ENCODE measurements at regions not wholly inside any gene's neighbourhood (a gene's known extent, or its start where the extent isn't known, plus 50 kb on each side); places are given as distances from the start of the nearest gene placed in this dataset.
"Not testable (repeated sequence)": the region's sequence is repeated elsewhere in the genome, so short reads cannot be mapped to it uniquely, and the experiment has no call there.

DNA sequence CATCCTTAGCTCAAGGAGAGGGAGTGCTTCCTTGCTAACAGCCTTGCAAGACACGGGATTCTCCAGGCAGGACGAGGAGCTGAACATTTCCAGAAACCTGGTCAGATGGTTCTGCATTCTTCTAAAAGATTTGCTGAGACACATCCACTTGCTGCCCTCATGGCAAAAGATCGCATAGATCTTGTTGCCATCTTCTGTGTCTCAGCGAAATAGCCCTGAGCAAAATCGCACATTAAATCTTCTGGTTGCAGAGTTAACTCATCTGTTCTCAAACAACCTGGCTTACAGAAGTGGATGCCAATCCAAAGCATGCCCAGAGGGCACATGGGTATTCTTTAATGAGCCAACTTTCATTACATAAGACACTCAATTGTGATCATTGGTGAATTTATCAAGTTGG lies 167.5 kb downstream of the PRKX start:
- Histone ChIP-seq H3K27ac (no peak overlapping the region), H3K4me1 (peaks cover 0 to 9% (median 0%) of the 10 kb centered on the region in 9 donors), H3K9me3 (no peaks in the 10 kb centered on the region), H3K27me3 (no peaks in the 10 kb centered on the region), H3K36me3 (no peaks in the 10 kb centered on the region), H3K4me3 (no peak overlapping the region)
- intact Hi-C loops (cut with DNase I) = loop anchor here in 3 of 10 donors (5.0 to 10.0 kb wide), 4 partner anchors 201 to 429 kb away; partner anchors contain the start of gene MXRA5 (in 1 of the 3)
- ATAC-seq (no peak), DNase-seq (no peak)
- WGBS, 2 donors = 74 to 81% methylated on average over 5 of the region's 5 CpGs
- TF ChIP-seq, protein P1, sequence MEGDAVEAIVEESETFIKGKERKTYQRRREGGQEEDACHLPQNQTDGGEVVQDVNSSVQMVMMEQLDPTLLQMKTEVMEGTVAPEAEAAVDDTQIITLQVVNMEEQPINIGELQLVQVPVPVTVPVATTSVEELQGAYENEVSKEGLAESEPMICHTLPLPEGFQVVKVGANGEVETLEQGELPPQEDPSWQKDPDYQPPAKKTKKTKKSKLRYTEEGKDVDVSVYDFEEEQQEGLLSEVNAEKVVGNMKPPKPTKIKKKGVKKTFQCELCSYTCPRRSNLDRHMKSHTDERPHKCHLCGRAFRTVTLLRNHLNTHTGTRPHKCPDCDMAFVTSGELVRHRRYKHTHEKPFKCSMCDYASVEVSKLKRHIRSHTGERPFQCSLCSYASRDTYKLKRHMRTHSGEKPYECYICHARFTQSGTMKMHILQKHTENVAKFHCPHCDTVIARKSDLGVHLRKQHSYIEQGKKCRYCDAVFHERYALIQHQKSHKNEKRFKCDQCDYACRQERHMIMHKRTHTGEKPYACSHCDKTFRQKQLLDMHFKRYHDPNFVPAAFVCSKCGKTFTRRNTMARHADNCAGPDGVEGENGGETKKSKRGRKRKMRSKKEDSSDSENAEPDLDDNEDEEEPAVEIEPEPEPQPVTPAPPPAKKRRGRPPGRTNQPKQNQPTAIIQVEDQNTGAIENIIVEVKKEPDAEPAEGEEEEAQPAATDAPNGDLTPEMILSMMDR (IDR thresholded peaks at IDR 0.05) = no peak

DNA sequence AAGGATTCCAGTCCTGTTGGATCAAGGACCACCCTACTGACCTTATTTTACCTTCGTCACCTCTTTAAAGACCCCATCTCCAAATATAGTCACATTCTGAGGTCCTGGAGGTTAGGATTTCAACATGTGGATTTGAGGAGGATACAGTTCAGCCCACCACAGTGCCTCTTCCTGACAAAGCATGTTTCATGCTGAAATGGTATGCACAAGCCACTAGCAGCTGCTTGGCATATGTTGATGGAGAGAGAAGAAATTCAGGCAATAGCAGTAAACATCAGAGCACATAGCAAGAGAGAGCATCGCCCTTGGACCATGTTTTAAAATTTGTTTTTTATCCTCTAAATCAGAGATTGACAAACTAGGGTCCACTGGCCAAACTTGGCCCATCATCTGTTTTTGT lies 172.1 kb downstream of the PRKX start:
- Histone ChIP-seq H3K9me3 (no peaks in the 10 kb centered on the region), H3K4me3 (no peak overlapping the region), H3K4me1 (no peaks in the 10 kb centered on the region), H3K27me3 (no peaks in the 10 kb centered on the region), H3K27ac (no peak overlapping the region), H3K36me3 (no peaks in the 10 kb centered on the region)
- ATAC-seq = no peak
- DNase-seq = no peak
- WGBS, 2 donors = 86 to 91% methylated on average over 2 of the region's 2 CpGs
- TF ChIP-seq, protein P1 (IDR thresholded peaks at IDR 0.05) = no peak
- intact Hi-C loops (cut with DNase I) = loop anchor here in 2 of 10 donors (10.0 kb wide), 2 partner anchors 197 to 417 kb away; partner anchors contain the start of gene MXRA5 (in 1 of the 2)

DNA sequence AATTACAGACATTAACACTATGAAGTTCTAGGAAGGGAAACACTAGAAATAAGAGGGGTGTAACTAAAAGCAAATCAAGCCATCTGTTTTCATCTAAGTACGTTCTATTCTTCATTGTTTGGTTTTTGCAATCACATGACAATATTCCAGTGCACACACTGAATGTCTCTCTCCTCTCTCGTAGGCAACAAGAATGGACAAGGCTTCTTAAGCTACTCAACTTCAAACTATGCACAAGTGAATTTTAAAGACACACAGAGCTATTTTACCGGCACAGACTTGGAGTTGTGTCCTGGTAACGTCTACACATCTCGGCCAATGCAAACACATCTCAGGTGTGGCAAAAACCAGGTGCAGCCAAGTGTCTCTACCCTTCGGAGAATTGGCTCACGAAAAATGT lies 173.3 kb downstream of the PRKX start:
- TF ChIP-seq, protein P1 (IDR thresholded peaks at IDR 0.05) = no peak
- Histone ChIP-seq H3K9me3 (peaks cover 0 to 8% (median 0%) of the 10 kb centered on the region in 11 donors), H3K36me3 (no peaks in the 10 kb centered on the region), H3K4me3 (no peak overlapping the region), H3K27ac (no peak overlapping the region), H3K27me3 (no peaks in the 10 kb centered on the region), H3K4me1 (no peaks in the 10 kb centered on the region)
- intact Hi-C loops (cut with DNase I) = loop anchor here in 2 of 10 donors (10.0 kb wide), 2 partner anchors 195 to 415 kb away; partner anchors contain the start of gene MXRA5 (in 1 of the 2)
- ATAC-seq = no peak
- no peak for DNase-seq
- 88 to 89% methylated on average over 7 of the region's 7 CpGs for WGBS, 2 donors

DNA sequence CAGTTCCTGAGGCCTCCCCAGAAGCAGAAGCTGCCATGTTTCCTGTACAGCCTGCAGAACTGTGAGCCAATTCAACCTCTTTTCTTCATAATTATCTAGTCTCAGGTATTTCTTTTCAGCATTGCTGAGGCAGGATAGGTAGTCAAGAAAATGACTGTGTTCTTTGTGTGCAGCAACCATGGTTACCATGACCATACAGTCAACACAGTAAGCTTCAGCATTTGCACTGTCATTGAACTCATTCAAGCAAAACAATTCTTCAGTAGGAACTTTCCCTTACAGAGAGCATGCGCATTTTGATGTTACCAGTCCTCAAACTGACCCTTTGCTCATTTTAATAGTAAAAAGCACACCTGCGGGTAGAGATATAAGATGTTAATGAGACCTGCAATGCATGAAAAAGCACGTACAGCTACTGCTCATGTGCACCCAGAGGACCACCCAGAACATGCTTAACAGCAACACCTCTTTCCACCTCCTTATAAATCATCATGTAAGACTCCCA lies 180.8 kb downstream of the PRKX start:
- DNase-seq = no peak
- WGBS, 2 donors = 81 to 92% methylated on average over 3 of the region's 3 CpGs

DNA sequence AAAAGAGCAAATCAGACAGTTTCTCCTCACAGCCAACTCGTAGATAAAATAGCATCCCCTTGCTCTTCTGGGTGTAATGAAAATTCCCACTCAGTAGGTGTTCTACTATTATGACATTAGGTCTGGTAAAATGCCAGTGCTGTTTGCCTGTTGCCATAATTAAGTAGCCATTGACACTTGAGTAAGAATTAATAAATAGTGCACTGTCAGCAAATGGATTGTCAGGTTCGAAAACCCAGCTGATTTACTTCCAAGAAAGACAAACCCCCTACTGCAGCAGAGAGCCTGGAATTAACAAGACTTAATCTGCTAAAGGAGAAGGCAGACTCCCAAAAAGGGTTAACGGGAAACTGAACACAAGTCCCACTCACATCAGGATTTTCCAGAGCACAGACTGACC lies 182.0 kb downstream of the PRKX start:
- H3K27ac ChIP-seq; H3K27me3 ChIP-seq; intact Hi-C loops (cut with DNase I); H3K4me1 ChIP-seq; ATAC-seq; H3K36me3 ChIP-seq; H3K4me3 ChIP-seq; DNase-seq: not testable (repeated sequence)
- H3K9me3 ChIP-seq = peaks cover 0 to 30% (median 0%) of the 10 kb centered on the region in 11 donors
- WGBS, 2 donors = 84 to 86% methylated on average over 2 to 3 of the region's 3 CpGs

More for the DNA sequence above, 180.8 kb downstream of the PRKX start:
- H3K36me3 ChIP-seq = no peaks in the 10 kb centered on the region
- no peaks in the 10 kb centered on the region for H3K4me1 ChIP-seq
- no peak overlapping the region for H3K4me3 ChIP-seq
- peaks cover 0 to 30% (median 0%) of the 10 kb centered on the region in 11 donors for H3K9me3 ChIP-seq
- TF ChIP-seq, protein P1 (IDR thresholded peaks at IDR 0.05) = no peak
- intact Hi-C loops (cut with DNase I) = no loop called here
- H3K27me3 ChIP-seq = no peaks in the 10 kb centered on the region
- ATAC-seq = no peak
- H3K27ac ChIP-seq = no peak overlapping the region

All from heart right ventricle (tissue), 16 donors.